Thoracic aorta (tissue), 2 donors: ENCODE measurements at regions not wholly inside any gene's neighbourhood (a gene's known extent, or its start where the extent isn't known, plus 50 kb on each side); places are given as distances from the start of the nearest gene placed in this dataset.

Experiments used
- ATAC-seq: fragments of 150-250 bp; one replicate; pipeline ENCODE4 v1.8.0; 2017; ENCODE audit warnings: low read depth; ENCODE audit not compliant: insufficient number of reproducible peaks, low FRiP score
- DNase-seq: peaks from one replicate; pipeline ENCODE4 v3.0.0-alpha.2; 2020; ENCODE audit warnings: low spot score
- H3K27ac ChIP-seq, 2 donors: fragments of 200-600 bp; sonication (generic); 1 replicate in 1 of 2; 2 replicates in 1 of 2; pipeline ENCODE4 v1.5.1; 2016; ENCODE audit warnings: mild to moderate bottlenecking in 2 of 2, moderate library complexity in 2 of 2
- H3K27me3 ChIP-seq: fragments of 200-600 bp; sonication (generic); replicated peaks from 2 replicates; pipeline ENCODE4 v1.6.0; 2016; ENCODE audit warnings: mild to moderate bottlenecking; ENCODE audit not compliant: insufficient read depth
- H3K36me3 ChIP-seq: fragments of 200-600 bp; sonication (generic); one replicate; pipeline ENCODE4 v1.5.1; 2016
- H3K4me1 ChIP-seq, 2 donors: fragments of 200-600 bp; sonication (generic); 1 replicate in 1 of 2; 2 replicates in 1 of 2; pipeline versions ENCODE4 v1.5.1 to v1.6.0; 2016; ENCODE audit warnings: low read depth in 2 of 2, mild to moderate bottlenecking in 1 of 2; ENCODE audit not compliant: control insufficient read depth in 1 of 2
- H3K4me3 ChIP-seq: fragments of 200-600 bp; sonication (generic); 2 replicates; pipeline ENCODE4 v1.5.1; 2016; ENCODE audit warnings: mild to moderate bottlenecking
- H3K9me3 ChIP-seq: fragments of 200-600 bp; sonication (generic); 2 replicates; pipeline ENCODE4 v1.5.1; 2016
- TF ChIP-seq, protein P1 (sequence below): fragments of 200-600 bp; sonication (generic); IDR thresholded peaks from one replicate; pipeline ENCODE4 v1.5.1; 2019; ENCODE audit warnings: antibody characterized with exemption

- ATAC-seq, result no peak
- TF ChIP-seq, protein P1, sequence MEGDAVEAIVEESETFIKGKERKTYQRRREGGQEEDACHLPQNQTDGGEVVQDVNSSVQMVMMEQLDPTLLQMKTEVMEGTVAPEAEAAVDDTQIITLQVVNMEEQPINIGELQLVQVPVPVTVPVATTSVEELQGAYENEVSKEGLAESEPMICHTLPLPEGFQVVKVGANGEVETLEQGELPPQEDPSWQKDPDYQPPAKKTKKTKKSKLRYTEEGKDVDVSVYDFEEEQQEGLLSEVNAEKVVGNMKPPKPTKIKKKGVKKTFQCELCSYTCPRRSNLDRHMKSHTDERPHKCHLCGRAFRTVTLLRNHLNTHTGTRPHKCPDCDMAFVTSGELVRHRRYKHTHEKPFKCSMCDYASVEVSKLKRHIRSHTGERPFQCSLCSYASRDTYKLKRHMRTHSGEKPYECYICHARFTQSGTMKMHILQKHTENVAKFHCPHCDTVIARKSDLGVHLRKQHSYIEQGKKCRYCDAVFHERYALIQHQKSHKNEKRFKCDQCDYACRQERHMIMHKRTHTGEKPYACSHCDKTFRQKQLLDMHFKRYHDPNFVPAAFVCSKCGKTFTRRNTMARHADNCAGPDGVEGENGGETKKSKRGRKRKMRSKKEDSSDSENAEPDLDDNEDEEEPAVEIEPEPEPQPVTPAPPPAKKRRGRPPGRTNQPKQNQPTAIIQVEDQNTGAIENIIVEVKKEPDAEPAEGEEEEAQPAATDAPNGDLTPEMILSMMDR, result no peak
- DNase-seq, result no peak
- H3K36me3 ChIP-seq, result no peaks in the 10 kb centered on the region
- H3K9me3 ChIP-seq, result no peaks in the 10 kb centered on the region
- no peaks in the 10 kb centered on the region for H3K4me1 ChIP-seq
- H3K27me3 ChIP-seq, result no peaks in the 10 kb centered on the region
- H3K27ac ChIP-seq, result no peak overlapping the region
- H3K4me3 ChIP-seq, result no peak overlapping the region
Measured at GRCh38 chr2:48169141-48169592, 145.3 kb upstream of the FOXN2 start.

GRCh38 chr2:48170281-48170680 lies 144.2 kb upstream of the FOXN2 start:
- Histone ChIP-seq H3K27ac (no peak overlapping the region), H3K4me3 (no peak overlapping the region), H3K4me1 (no peaks in the 10 kb centered on the region), H3K9me3 (no peaks in the 10 kb centered on the region), H3K27me3 (no peaks in the 10 kb centered on the region), H3K36me3 (no peaks in the 10 kb centered on the region)
- TF ChIP-seq, protein P1, result no peak
- ATAC-seq, result no peak
- DNase-seq, result no peak

- no peaks in the 10 kb centered on the region for H3K36me3 ChIP-seq
- no peaks in the 10 kb centered on the region for H3K9me3 ChIP-seq
- H3K27me3 ChIP-seq, result no peaks in the 10 kb centered on the region
- H3K27ac ChIP-seq, result no peak overlapping the region
- DNase-seq (no peak), ATAC-seq (no peak)
- H3K4me3 ChIP-seq, result no peak overlapping the region
- H3K4me1 ChIP-seq, result no peaks in the 10 kb centered on the region
- TF ChIP-seq, protein P1, result no peak
Measured at GRCh38 chr2:48173141-48173540, 141.3 kb upstream of the FOXN2 start.

GRCh38 chr2:48174503-48174902 lies 140.0 kb upstream of the FOXN2 start:
- no peak for DNase-seq
- no peak overlapping the region for H3K27ac ChIP-seq
- H3K4me1 ChIP-seq, result no peaks in the 10 kb centered on the region
- H3K27me3 ChIP-seq, result no peaks in the 10 kb centered on the region
- no peak overlapping the region for H3K4me3 ChIP-seq
- H3K9me3 ChIP-seq, result no peaks in the 10 kb centered on the region
- TF ChIP-seq, protein P1, result no peak
- ATAC-seq, result no peak
- no peaks in the 10 kb centered on the region for H3K36me3 ChIP-seq

- no peak for ATAC-seq
- H3K27ac ChIP-seq, result no peak overlapping the region
- H3K36me3 ChIP-seq, result no peaks in the 10 kb centered on the region
- H3K4me3 ChIP-seq, result no peak overlapping the region
- H3K9me3 ChIP-seq, result no peaks in the 10 kb centered on the region
- TF ChIP-seq, protein P1, result no peak
- no peaks in the 10 kb centered on the region for H3K4me1 ChIP-seq
- no peak for DNase-seq
- no peaks in the 10 kb centered on the region for H3K27me3 ChIP-seq
Measured at GRCh38 chr2:48175254-48175653, 139.2 kb upstream of the FOXN2 start.
